HG02852 (cell line): ENCODE measurements at regions not wholly inside any gene's neighbourhood (a gene's known extent, or its start where the extent isn't known, plus 50 kb on each side); places are given as distances from the start of the nearest gene placed in this dataset.
"Not testable (repeated sequence)": the region's sequence is repeated elsewhere in the genome, so short reads cannot be mapped to it uniquely, and the experiment has no call there.

Source experiments
- ATAC-seq: cut with Tn5 transposase; IDR thresholded peaks from one replicate; pipeline ENCODE4 v1.9.1; 2021; ENCODE audit warnings: mild to moderate bottlenecking, moderate library complexity; ENCODE audit not compliant: unreplicated experiment

DNA sequence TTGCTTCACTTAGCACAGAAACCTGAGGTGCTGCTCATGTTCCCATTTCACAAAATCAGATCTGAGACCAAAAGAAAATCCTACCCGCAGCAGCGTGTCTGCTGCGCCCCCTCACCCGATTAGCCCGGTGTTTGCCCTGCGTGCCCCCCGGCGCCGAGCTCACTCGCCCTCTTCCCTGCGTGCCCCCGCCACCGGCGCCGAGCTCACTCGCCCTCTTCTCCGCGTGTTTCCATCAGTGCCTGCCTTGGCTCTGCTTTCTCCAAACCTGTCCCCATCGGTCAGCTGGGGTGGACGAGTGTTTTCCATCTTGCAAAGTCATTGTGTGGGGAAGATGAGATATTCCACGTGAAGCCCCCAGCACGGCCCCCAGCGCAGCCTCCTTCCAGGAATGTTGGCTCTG lies 225.3 kb upstream of the PITRM1 start:
- ATAC-seq = no peak

DNA sequence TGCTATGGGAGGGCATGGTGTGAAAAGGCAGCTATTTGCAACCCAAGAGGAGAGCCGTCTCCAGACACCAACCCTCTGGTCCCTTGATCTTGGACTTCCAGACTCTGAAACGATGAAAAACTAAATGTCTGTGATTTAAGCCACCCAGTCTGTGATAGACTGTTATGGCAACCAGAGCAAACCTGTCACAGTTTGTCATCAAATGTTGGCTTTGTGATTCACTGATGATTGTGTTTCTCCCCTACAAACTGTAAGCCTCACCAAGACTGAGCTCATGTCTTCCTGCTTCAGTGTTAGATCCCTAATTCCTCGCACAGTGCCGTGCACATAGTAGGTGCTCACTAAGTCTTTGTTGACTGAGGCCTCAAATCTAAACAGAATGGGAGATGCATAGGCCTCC lies 224.6 kb upstream of the PITRM1 start:
- no peak for ATAC-seq

DNA sequence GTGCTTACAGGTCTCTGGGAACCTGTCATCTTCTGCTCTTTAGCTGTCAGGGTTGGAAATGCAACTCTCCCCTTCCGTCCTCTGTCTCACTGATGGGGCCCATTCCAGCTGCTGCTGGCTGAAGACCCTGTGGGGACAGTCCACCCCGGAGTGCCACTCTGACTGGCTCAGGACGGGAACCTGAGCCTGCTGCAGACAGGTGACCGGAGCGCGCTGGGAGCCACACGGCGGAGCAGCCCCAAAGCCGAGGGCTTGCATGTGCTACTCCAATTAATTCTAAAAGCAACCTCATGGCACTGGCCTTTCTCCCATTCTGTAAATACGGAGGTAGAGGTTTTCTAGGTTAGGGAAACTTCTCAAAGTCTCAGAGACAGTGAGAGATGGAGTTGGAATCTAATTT lies 223.5 kb upstream of the PITRM1 start:
- ATAC-seq = no peak

DNA sequence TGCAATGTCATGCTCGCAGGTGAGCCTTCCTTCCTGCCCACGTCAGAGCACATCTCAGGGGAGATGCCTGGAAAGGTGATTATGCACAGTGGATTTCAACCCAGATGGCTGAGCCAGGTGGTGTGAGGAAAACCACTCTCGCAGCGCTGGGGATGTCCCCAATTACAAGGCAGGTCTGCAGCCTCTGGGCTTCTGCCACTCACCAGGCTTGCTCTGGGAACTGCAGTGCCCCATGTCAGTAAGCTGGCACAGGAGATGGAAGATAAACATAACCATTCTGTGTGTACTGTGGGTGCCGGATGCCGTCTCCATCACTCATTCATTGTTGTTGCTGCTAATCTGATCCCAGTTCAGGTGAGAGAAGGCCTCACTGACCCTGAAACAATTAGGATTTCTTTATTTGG lies 222.9 kb upstream of the PITRM1 start:
- ATAC-seq = no peak

DNA sequence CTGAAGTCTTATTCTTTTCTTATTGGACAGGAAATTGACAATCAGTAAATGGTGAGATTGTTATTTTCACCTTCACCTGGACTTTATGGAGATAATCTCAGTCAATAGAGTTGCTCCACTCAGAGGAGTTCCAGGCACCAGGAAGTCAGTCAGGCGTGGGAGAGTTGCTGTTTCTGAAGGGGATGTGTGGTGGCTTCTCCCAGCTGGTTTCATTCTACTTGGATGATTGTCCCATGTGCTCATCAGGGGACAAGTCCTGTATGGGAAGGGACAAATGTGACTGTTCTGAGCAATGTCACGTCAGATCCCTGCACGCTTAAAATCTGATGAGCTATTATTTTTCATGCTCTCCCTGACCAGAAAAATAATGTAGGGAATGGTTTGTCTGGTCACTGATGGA lies 222.5 kb upstream of the PITRM1 start:
- ATAC-seq = no peak

DNA sequence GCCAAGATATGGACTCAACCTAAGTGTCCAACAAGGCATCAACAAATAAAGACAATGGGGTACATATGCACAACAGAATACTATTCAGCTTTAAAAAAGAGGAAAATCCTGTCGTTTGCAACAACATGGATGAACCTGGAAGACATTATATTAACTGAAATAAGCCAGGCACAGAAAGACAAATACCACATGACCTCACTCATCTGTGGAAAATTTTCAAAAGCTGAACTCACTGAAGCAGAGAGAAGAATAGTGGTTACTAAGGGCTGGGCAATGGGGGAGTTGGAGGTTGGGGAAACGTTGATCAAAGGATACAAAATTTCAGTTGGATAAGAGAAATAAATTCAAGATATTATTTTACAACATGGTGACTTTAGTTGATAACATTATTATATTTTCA lies 221.4 kb upstream of the PITRM1 start:
- no peak for ATAC-seq

DNA sequence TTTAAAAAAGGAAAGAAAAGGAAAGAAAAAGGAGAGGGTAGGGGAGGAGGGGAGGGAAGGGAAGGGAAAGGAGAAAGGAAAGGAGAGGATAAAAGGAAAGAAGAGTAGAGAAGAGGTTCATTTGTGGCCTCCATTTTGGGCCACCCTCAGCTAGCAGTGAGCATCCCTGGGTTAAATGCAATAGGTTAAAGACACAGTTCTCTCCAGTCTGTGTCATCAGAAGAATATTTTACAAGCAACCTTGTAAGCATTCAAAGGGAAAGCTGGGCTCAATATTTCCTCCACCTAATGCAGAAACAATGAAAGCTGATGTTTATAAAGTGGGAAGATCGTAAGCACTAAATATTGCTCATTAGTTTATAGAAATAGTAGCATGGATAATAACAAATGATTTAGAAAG lies 219.1 kb upstream of the PITRM1 start:
- no peak for ATAC-seq

DNA sequence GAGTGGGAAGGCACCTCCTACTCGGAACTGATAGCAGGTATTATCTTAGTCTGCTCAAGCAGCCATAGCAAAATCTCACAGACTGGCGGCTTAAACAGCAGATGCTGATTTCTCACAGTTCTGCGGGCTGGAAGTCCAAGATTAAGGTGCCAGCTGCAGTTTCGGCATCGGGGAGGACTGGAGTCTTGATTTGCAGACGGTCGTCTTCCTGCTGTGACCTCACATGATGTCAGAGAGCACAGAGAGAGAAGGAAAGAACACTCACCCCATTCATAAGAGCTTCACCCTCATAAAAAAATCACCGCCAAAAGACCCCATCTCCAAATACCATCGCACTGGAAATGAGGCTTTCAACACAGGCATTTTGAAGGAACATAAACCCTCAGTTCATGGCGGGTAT lies 216.5 kb upstream of the PITRM1 start:
- ATAC-seq = no peak

DNA sequence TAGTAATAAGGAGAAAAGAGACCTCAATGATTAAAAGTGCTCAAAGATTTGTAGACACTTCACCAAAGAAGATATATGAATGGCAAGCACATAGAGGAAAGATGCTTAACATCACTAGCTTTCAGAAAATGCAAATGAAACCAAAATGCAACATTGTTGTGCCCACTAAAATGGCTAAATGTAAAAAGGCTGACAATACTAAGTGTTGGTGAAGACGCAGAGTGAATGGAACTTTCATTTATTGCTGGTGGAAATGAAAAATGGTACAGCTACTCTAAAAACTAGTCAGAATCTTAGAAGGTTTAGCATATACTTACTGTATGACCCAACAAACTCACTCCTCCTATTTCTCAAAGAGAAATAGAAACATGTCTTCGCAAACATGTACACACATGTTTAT lies 212.9 kb upstream of the PITRM1 start:
- ATAC-seq = no peak

DNA sequence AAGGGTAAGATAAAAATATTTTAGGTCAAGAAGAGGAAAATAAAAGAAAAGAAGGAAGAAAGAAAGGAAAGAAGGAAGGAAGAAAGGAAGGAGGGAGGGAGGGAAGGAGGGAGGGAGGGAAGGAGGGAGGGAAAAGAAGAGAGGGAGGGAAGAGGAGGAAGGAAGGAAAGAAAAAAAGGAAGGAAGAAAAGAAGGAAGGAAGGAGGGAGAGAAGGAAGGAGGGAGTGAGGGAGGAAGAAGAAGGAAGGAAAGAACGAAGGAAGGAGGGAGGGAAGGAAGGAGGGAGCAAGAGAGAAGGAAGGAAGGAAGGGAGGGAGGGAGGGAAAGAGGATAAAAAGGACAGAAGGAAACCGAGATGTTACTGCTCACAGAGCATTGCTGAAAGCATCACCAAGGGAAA lies 209.5 kb upstream of the PITRM1 start:
- ATAC-seq = no peak

DNA sequence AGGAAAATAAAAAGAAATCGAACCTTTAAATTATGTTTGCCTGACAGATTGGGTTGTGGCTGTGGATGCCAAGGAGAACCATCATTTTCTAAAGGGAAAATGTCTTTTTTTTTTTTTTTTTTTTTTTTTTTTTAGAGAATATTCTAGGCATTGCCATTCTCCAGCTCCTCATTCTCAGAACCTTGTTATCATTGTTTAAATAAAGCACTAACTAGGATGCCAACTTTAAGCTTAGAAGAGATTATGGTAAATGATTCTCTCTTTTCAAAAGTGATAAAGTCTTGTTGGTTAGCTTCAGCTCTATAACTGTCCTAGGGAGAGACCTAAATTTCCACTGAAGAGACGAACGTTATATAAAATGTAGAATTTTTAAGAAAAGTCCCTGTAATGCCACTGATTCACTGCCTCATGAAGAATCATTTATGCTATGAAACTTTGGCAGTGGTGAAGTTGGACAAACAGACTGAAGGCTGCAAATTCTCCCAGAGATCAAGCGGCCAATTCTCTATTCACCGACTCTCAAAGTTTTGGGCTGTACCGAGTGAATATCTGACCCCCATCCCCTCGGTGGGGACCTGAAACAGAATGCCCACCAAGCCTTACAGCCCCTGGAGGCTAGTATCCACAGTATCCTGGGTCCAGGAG lies 207.9 kb upstream of the PITRM1 start:
- no peak for ATAC-seq

DNA sequence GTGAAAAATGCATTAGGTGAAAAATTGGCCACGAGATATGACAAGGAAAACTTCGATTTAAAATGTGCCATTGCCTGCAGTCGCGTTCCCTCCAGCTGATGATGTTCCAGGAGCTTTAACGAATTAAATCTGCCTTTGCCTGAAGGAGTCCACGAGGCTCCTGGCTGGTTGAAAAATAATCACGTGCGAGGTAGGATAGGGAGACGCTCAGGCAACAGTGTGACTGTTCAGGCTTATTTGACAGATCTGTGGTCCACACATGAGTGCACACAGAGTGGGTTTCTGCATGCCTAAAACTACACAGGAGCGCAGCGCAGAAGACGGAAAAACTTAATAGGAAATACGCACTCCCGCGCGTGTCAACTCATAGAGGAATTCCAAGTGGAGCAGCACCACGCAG lies 204.0 kb upstream of the PITRM1 start:
- ATAC-seq = no peak

DNA sequence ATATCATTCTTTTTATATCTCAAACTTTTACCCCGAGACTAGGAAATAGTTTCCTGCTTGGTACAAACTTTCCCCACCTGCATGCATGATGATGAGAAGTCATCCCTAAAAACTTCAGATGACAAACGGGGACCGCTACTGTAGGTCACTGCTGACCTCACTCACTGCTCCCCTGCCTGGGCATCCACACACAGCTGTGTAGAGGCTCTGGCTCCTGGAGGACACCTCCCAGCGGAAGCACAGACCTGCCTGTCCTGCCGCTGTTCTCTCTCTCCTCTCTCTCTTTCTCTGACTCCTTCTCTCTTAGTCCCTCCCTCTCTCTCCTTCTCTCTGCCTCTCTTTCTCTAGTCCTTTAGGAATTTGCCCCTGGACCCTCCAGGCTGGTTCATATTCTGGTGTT lies 202.9 kb upstream of the PITRM1 start:
- ATAC-seq = no peak

DNA sequence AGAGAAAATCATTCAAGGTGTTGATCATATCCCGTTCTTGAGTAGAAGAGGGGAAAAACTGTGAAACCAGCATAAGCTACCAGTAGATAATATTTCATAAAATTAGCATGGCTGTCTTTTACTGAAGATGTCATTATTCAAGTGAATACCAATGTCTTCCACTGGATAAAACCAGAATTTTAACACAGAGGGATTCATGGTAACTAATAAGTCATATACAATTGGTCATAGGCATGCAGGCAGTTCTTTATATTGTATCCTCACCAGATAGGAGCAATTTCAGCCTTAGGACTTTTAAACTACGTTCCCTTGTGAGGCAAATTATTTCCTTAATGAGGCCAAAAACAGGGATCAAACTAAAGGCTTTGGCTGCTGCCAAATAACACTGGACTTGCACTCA lies 202.3 kb upstream of the PITRM1 start:
- ATAC-seq = no peak

DNA sequence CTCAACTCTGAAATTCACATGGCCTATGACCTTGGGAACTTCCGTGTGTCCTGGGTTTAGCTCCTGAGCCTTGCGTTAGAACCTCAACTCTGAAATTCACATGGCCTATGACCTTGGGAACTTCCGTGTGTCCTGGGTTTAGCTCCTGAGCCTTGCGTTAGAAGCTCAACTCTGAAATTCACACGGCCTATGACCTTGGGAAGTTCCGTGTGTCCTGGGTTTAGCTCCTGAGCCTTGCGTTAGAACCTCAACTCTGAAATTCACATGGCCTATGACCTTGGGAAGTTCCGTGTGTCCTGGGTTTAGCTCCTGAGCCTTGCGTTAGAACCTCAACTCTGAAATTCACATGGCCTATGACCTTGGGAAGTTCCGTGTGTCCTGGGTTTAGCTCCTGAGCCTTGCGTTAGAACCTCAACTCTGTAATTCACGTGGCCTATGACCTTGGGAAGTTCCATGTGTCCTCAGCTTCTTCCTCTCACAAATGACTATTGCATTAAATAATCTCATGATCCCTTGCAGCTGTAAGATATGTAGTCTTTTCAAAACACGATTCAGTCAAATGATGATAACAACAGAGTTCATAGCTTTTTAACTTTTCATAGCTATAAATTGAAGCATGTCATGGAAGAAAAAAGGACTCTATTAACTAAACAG lies 200.9 kb upstream of the PITRM1 start:
- not testable (repeated sequence) for ATAC-seq

DNA sequence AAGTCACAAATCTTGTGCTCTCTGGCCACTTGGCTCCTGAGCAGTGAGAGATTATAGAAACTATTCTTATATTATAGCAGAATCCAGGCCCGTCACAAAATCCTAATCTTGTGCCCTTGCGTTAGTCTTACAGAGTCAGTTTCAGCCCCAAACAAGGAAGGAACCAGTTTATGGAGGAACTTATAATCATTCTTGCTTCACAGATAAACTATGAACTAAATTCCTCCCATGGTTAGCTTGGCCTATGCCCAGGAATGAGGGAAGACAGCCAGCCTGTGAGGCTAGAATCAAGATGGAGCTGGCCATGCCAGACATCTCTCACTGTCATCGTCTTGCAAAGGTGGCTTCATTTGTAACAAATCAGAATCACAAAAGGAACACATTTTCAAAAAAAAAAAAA lies 199.7 kb upstream of the PITRM1 start:
- ATAC-seq = no peak

DNA sequence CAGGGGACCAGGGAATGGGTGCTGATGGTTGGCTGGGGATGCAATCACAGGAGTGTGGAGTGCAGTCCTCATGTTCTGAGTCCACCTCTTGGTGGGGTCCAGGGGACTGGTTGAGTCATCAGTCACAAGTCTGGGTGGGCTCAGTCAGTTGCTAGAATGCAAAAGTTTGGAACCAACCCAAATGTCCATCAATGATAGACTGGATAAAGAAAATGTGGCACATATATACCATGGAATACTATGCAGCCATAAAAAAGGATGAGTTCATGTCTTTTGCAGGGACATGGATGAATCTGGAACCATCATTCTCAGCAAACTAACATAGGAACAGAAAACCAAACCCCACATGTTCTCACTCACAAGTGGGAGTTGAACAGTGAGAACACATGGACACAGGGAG lies 199.0 kb upstream of the PITRM1 start:
- ATAC-seq = not testable (repeated sequence)

DNA sequence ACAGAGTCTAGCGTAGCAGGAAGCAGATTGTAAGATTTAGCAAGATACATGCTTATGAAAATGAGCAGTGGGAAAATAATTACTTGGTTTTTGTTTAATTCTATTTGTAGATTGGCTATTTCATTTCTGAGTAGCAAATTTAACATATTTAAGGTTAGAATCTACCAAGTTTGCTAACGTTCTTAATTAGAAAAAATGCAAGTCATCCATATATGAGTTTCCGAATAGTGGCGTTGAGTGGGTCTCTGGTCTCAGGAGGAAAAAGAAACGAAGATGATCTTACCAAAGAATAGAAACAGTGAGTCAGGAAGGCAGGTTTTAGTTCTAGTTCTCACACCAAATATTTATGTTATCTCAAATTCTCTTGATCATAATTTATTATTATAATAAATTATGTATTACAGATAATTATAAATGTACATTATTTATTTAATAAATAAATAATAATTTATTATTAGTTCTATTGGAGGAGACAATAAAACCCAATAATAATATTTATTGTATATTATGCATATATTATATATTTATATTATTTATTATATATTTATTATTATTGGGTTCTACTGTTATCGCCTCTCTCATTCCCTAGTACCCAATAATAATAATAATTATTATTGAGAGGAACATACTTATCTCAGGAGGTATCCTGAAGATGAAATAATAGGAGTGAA lies 194.3 kb upstream of the PITRM1 start:
- no peak for ATAC-seq

DNA sequence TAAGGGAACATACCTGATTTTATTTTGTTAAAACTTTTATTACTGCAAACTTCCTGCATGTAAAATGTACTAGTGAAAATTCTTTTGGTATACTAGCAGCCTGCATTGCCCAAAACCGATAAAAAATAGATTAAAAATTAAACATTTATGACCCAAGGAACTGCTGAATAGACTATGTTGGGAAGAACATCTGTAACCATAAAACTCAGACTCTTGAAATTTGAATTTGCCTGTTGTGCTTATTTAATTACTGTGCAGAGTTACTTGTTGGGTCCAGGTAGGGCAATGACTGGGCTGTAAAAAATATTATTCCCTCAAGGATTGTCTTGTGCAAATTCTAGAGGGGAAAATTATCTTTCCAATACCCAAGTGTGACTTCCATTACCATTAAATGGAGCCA lies 193.5 kb upstream of the PITRM1 start:
- ATAC-seq = no peak

DNA sequence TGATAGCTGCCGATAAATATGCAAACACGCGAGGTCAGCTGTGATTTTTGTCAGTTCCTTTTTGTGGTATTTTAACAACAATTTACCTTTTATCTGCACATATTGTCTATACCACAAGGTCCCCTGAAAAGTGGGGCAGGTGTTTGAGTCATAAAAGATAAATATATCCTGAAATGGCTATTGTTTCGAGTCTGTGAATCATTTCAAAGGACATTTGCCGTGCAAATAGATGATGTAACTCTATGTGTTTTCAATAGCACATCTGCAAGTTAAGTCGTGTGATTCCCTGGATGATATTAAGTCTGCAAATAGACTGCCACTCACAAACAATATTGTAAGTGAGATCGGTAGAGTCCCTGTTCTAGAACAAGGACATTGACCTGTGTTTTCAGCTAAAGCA lies 193.0 kb upstream of the PITRM1 start:
- no peak for ATAC-seq

DNA sequence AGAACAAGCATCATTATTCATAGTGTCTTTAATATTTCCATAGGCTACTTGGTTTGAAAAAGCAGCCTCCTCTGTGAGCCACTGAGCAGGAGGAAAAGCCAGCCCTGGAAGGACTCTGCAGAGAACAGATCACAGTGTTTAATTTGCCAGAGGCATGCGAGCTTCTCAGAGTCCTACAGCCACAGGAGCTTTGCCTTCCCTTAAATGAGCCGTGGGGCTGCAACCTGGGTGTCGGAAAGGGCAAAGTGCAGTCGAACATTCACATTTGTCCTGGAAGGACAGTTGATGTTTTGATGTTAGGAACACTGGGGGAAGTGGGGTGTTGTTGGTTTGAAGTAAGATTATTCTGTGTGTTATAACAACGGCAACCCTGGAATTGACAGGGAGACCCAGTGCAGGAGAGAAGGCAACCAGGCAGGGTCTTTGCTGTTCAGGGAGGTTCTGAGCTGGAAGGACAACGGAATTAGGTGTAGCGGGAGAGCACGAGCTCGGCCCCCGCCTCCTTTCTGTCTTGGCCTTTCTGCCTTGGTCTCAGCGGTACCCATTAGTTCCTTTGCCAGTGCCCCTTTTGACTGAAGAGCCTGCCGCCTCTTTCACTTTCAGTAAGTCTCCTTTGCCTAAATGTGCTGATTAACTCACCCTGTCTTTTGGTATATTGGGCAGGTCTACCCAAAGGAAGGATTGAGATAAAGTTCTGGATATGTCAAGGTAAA lies 192.3 kb upstream of the PITRM1 start:
- ATAC-seq = no peak
